GM23338 (cell line): ENCODE measurements at regions not wholly inside any gene's neighbourhood (a gene's known extent, or its start where the extent isn't known, plus 50 kb on each side); places are given as distances from the start of the nearest gene placed in this dataset.

Source experiments
- ATAC-seq: fragments of 200-7000 bp; cut with Tn5 transposase; 3 replicates; pipeline ENCODE4 v1.9.1; 2020
- DNase-seq: peaks from one replicate; pipeline ENCODE4 v3.0.0-alpha.2; 2015; ENCODE audit warnings: low spot score
- H2AFZ ChIP-seq: fragments of 200-600 bp; sonication (generic); 2 replicates; pipeline ENCODE4 v1.8.0; 2016; ENCODE audit warnings: antibody characterized with exemption, mild to moderate bottlenecking, moderate library complexity
- H3F3A ChIP-seq: fragments of 200-600 bp; sonication (generic); replicated peaks from 2 replicates; pipeline ENCODE4 v1.8.0; 2017; ENCODE audit warnings: antibody characterized with exemption, mixed run types, low read depth
- H3K27ac ChIP-seq: fragments of 200-600 bp; sonication (generic); 2 replicates; pipeline ENCODE4 v1.6.1; 2016; ENCODE audit warnings: low read depth
- H3K27me3 ChIP-seq: fragments of 200-600 bp; sonication (generic); 2 replicates; pipeline ENCODE4 v1.8.0; 2016; ENCODE audit warnings: mild to moderate bottlenecking, mixed run types, moderate library complexity; ENCODE audit not compliant: insufficient read depth
- H3K36me3 ChIP-seq: fragments of 200-600 bp; sonication (generic); 2 replicates; pipeline ENCODE4 v1.8.0; 2016; ENCODE audit warnings: mild to moderate bottlenecking; ENCODE audit not compliant: insufficient read depth
- H3K4me1 ChIP-seq: fragments of 200-600 bp; sonication (generic); 2 replicates; pipeline ENCODE4 v1.8.0; 2016; ENCODE audit warnings: mild to moderate bottlenecking, moderate library complexity; ENCODE audit not compliant: insufficient read depth
- H3K4me2 ChIP-seq: fragments of 200-600 bp; sonication (generic); 2 replicates; pipeline ENCODE4 v1.7.1; 2017; ENCODE audit warnings: mixed run types
- H3K4me3 ChIP-seq: fragments of 200-600 bp; sonication (generic); 2 replicates; pipeline ENCODE4 v1.6.1; 2016; ENCODE audit warnings: mixed run types
- H3K79me2 ChIP-seq: fragments of 200-600 bp; sonication (generic); replicated peaks from 2 replicates; pipeline ENCODE4 v1.8.0; 2017; ENCODE audit warnings: mild to moderate bottlenecking; ENCODE audit not compliant: insufficient read depth
- H3K9me2 ChIP-seq: fragments of 200-600 bp; sonication (generic); 2 replicates; pipeline ENCODE4 v1.8.0; 2017; ENCODE audit not compliant: insufficient read depth
- H4K20me1 ChIP-seq: fragments of 200-600 bp; sonication (generic); replicated peaks from 2 replicates; pipeline ENCODE4 v1.8.0; 2017; ENCODE audit warnings: mild to moderate bottlenecking; ENCODE audit not compliant: insufficient read depth
- H3K27ac Mint-ChIP-seq: 2 replicates; pipeline ENCODE4 v1.8.0; 2020; ENCODE audit warnings: inconsistent platforms, mild to moderate bottlenecking, moderate library complexity, mixed read lengths
- H3K27me3 Mint-ChIP-seq: 3 replicates; pipeline ENCODE4 v1.8.0; 2022; ENCODE audit warnings: low read depth, mild to moderate bottlenecking, moderate library complexity, mixed read lengths, inconsistent platforms; ENCODE audit not compliant: insufficient read depth, poor library complexity
- H3K36me3 Mint-ChIP-seq: 3 replicates; pipeline ENCODE4 v1.8.0; 2021; ENCODE audit warnings: low read depth, mild to moderate bottlenecking, inconsistent platforms, moderate library complexity, mixed read lengths
- H3K4me1 Mint-ChIP-seq: 3 replicates; pipeline ENCODE4 v1.8.0; 2020; ENCODE audit warnings: mild to moderate bottlenecking, inconsistent platforms, mixed read lengths
- H3K4me3 Mint-ChIP-seq: 3 replicates; pipeline ENCODE4 v1.8.0; 2021; ENCODE audit warnings: moderate library complexity, mild to moderate bottlenecking, inconsistent platforms, mixed read lengths
- H3K9me3 Mint-ChIP-seq: 3 replicates; pipeline ENCODE4 v1.8.0; 2020; ENCODE audit warnings: moderate library complexity, mild to moderate bottlenecking, inconsistent platforms, mixed read lengths
- CREB1 ChIP-seq: fragments of 250-450 bp; sonication (Bioruptor Pico); IDR thresholded peaks from 2 replicates; pipeline ENCODE4 v1.5.0; 2020; ENCODE audit warnings: low read depth, mild to moderate bottlenecking, moderate library complexity
- EZH2phosphoT487 ChIP-seq: fragments of 200-600 bp; sonication (generic); IDR thresholded peaks from one replicate; pipeline ENCODE4 v1.8.1; 2018; ENCODE audit warnings: antibody characterized with exemption; ENCODE audit not compliant: unreplicated experiment
- NANOG ChIP-seq: IDR thresholded peaks from 2 replicates; pipeline ENCODE4 v1.6.1; 2016; ENCODE audit warnings: antibody characterized with exemption, borderline replicate concordance
- POLR2AphosphoS5 ChIP-seq: IDR thresholded peaks from 2 replicates; pipeline ENCODE4 v1.6.1; 2016; ENCODE audit warnings: antibody characterized with exemption, low read depth
- ZNF114 ChIP-seq: fragments of 250-450 bp; sonication (Bioruptor Pico); IDR thresholded peaks from 2 replicates; pipeline ENCODE4 v1.5.0; 2020; ENCODE audit warnings: mild to moderate bottlenecking, moderate library complexity
- ZNF331 ChIP-seq: fragments of 250-450 bp; sonication (Bioruptor Pico); IDR thresholded peaks from 2 replicates; pipeline ENCODE4 v1.5.0; 2020; ENCODE audit warnings: low read depth, mild to moderate bottlenecking, moderate library complexity
- TF ChIP-seq, protein P1 (sequence below): IDR thresholded peaks from one replicate; pipeline ENCODE4 v1.6.1; 2018; ENCODE audit warnings: antibody characterized with exemption; ENCODE audit not compliant: unreplicated experiment
- TF ChIP-seq, protein P2 (sequence below), 2 experiments: fragments of 200-600 bp in 1 of 2; sonication (generic) in 1 of 2; conservative IDR thresholded peaks; 2 replicates each; pipeline versions ENCODE4 v1.5.1 to v1.6.1; 2016 to 2017; ENCODE audit warnings: antibody characterized with exemption in 2 of 2, low read depth in 2 of 2, mild to moderate bottlenecking in 2 of 2, moderate library complexity in 1 of 2
- TF ChIP-seq, protein P3 (sequence below): IDR thresholded peaks from 2 replicates; pipeline ENCODE4 v1.6.1; 2016; ENCODE audit warnings: antibody characterized with exemption
- TF ChIP-seq, protein P4 (sequence below): fragments of 250-450 bp; sonication (Bioruptor Pico); IDR thresholded peaks from 2 replicates; pipeline ENCODE4 v1.5.0; 2020; ENCODE audit warnings: mild to moderate bottlenecking, moderate library complexity

DNA sequence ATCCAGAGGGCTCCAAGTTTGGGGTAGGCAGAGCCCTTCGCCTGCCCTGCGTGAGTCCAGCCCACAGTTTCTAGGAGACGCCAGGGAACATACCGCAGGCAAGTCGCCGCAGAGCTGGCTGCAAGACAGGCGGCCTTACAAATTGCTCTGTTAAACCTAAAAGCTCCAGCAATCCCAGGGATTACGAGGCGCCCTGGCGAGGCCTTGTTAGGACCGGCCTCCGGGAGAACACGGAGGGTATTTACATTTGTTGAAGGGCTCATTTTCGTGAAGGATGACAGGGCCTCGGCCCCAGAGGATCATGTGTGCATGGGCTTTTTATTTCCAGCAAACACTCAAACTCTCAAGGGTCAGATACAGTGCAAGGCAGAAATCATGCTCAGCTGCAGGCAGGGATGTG, 77.6 kb upstream of the FOXF1 start (continued):
- TF ChIP-seq, protein P1, sequence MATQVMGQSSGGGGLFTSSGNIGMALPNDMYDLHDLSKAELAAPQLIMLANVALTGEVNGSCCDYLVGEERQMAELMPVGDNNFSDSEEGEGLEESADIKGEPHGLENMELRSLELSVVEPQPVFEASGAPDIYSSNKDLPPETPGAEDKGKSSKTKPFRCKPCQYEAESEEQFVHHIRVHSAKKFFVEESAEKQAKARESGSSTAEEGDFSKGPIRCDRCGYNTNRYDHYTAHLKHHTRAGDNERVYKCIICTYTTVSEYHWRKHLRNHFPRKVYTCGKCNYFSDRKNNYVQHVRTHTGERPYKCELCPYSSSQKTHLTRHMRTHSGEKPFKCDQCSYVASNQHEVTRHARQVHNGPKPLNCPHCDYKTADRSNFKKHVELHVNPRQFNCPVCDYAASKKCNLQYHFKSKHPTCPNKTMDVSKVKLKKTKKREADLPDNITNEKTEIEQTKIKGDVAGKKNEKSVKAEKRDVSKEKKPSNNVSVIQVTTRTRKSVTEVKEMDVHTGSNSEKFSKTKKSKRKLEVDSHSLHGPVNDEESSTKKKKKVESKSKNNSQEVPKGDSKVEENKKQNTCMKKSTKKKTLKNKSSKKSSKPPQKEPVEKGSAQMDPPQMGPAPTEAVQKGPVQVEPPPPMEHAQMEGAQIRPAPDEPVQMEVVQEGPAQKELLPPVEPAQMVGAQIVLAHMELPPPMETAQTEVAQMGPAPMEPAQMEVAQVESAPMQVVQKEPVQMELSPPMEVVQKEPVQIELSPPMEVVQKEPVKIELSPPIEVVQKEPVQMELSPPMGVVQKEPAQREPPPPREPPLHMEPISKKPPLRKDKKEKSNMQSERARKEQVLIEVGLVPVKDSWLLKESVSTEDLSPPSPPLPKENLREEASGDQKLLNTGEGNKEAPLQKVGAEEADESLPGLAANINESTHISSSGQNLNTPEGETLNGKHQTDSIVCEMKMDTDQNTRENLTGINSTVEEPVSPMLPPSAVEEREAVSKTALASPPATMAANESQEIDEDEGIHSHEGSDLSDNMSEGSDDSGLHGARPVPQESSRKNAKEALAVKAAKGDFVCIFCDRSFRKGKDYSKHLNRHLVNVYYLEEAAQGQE: no peak
- no peak for TF ChIP-seq ZNF114

DNA sequence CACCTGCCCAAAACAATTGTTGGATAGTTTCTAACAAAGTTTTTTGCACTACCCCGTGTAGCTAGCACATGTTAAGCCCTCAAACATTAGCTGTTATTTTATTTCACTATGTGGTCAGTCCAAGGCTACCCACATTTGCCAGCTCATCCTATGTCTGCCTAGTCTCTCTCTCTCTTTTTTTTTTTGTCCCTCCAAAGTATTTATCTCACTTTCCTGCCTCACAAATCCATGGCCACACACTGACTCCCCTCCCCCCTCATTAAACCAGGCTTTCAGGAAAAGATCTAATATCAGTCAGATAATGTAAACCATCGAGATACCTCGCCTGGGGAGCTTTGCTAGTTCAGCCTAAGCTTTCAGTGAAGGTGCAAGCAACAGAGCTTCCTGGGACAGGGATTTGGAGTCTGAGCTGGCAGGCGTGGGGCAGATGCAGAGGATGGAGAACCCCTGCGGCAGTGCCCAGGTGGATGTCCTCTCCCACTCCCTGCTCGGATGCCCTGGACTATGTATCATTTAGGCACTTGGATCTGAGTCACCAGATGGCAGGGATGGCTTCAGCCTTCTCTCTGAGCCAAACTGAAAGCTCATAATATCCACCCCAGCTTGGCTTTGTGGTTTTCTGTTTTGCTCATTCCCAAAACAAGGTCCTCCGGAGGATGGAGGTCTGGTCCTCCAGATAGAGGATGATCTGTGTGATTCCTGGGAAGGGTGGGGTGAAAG, 73.7 kb upstream of the FOXF1 start:
- no peaks in the 10 kb centered on the region for H3K36me3 ChIP-seq
- no peak for ATAC-seq
- no peaks in the 10 kb centered on the region for H3K4me1 ChIP-seq
- Mint-ChIP-seq H3K36me3 (no peaks in the 10 kb centered on the region), H3K4me3 (no peak overlapping the region), H3K27ac (no peak overlapping the region), H3K4me1 (no peaks in the 10 kb centered on the region), H3K9me3 (no peaks in the 10 kb centered on the region; the same call in 2 of the 3 replicates), H3K27me3 (peaks cover 6% of the 10 kb centered on the region)
- H3K27ac ChIP-seq: no peak overlapping the region
- H3K4me3 ChIP-seq: no peak overlapping the region
- no peaks in the 10 kb centered on the region for H4K20me1 ChIP-seq
- no peak overlapping the region for H2AFZ ChIP-seq
- H3K9me2 ChIP-seq: 0 out of 2 replicates have a peak, but pooled peaks cover 3% of the 10 kb centered on the region
- H3F3A ChIP-seq: no peaks in the 10 kb centered on the region
- no peaks in the 10 kb centered on the region for H3K79me2 ChIP-seq
- no peak overlapping the region for H3K4me2 ChIP-seq
- H3K27me3 ChIP-seq: no peaks in the 10 kb centered on the region
- no peak for DNase-seq
- TF ChIP-seq, protein P2, sequence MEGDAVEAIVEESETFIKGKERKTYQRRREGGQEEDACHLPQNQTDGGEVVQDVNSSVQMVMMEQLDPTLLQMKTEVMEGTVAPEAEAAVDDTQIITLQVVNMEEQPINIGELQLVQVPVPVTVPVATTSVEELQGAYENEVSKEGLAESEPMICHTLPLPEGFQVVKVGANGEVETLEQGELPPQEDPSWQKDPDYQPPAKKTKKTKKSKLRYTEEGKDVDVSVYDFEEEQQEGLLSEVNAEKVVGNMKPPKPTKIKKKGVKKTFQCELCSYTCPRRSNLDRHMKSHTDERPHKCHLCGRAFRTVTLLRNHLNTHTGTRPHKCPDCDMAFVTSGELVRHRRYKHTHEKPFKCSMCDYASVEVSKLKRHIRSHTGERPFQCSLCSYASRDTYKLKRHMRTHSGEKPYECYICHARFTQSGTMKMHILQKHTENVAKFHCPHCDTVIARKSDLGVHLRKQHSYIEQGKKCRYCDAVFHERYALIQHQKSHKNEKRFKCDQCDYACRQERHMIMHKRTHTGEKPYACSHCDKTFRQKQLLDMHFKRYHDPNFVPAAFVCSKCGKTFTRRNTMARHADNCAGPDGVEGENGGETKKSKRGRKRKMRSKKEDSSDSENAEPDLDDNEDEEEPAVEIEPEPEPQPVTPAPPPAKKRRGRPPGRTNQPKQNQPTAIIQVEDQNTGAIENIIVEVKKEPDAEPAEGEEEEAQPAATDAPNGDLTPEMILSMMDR (conservative IDR thresholded peaks at IDR 0.05; ENCODE audit: low read depth in 2 of 2): no peak
- TF ChIP-seq CREB1 (CRISPR knock-in tag) (no peak), ZNF114 (no peak), POLR2AphosphoS5 (no peak), EZH2phosphoT487 (no peak), NANOG (no peak), ZNF331 (CRISPR knock-in tag) (no peak)
- TF ChIP-seq, protein P3, sequence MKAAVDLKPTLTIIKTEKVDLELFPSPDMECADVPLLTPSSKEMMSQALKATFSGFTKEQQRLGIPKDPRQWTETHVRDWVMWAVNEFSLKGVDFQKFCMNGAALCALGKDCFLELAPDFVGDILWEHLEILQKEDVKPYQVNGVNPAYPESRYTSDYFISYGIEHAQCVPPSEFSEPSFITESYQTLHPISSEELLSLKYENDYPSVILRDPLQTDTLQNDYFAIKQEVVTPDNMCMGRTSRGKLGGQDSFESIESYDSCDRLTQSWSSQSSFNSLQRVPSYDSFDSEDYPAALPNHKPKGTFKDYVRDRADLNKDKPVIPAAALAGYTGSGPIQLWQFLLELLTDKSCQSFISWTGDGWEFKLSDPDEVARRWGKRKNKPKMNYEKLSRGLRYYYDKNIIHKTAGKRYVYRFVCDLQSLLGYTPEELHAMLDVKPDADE: no peak
- TF ChIP-seq, protein P4, sequence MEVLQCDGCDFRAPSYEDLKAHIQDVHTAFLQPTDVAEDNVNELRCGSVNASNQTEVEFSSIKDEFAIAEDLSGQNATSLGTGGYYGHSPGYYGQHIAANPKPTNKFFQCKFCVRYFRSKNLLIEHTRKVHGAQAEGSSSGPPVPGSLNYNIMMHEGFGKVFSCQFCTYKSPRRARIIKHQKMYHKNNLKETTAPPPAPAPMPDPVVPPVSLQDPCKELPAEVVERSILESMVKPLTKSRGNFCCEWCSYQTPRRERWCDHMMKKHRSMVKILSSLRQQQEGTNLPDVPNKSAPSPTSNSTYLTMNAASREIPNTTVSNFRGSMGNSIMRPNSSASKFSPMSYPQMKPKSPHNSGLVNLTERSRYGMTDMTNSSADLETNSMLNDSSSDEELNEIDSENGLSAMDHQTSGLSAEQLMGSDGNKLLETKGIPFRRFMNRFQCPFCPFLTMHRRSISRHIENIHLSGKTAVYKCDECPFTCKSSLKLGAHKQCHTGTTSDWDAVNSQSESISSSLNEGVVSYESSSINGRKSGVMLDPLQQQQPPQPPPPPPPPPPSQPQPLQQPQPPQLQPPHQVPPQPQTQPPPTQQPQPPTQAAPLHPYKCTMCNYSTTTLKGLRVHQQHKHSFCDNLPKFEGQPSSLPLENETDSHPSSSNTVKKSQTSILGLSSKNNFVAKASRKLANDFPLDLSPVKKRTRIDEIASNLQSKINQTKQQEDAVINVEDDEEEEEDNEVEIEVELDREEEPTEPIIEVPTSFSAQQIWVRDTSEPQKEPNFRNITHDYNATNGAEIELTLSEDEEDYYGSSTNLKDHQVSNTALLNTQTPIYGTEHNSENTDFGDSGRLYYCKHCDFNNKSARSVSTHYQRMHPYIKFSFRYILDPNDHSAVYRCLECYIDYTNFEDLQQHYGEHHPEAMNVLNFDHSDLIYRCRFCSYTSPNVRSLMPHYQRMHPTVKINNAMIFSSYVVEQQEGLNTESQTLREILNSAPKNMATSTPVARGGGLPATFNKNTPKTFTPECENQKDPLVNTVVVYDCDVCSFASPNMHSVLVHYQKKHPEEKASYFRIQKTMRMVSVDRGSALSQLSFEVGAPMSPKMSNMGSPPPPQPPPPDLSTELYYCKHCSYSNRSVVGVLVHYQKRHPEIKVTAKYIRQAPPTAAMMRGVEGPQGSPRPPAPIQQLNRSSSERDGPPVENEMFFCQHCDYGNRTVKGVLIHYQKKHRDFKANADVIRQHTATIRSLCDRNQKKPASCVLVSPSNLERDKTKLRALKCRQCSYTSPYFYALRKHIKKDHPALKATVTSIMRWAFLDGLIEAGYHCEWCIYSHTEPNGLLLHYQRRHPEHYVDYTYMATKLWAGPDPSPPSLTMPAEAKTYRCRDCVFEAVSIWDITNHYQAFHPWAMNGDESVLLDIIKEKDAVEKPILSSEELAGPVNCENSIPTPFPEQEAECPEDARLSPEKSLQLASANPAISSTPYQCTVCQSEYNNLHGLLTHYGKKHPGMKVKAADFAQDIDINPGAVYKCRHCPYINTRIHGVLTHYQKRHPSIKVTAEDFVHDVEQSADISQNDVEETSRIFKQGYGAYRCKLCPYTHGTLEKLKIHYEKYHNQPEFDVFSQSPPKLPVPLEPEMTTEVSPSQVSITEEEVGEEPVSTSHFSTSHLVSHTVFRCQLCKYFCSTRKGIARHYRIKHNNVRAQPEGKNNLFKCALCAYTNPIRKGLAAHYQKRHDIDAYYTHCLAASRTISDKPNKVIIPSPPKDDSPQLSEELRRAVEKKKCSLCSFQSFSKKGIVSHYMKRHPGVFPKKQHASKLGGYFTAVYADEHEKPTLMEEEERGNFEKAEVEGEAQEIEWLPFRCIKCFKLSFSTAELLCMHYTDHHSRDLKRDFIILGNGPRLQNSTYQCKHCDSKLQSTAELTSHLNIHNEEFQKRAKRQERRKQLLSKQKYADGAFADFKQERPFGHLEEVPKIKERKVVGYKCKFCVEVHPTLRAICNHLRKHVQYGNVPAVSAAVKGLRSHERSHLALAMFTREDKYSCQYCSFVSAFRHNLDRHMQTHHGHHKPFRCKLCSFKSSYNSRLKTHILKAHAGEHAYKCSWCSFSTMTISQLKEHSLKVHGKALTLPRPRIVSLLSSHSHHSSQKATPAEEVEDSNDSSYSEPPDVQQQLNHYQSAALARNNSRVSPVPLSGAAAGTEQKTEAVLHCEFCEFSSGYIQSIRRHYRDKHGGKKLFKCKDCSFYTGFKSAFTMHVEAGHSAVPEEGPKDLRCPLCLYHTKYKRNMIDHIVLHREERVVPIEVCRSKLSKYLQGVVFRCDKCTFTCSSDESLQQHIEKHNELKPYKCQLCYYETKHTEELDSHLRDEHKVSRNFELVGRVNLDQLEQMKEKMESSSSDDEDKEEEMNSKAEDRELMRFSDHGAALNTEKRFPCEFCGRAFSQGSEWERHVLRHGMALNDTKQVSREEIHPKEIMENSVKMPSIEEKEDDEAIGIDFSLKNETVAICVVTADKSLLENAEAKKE (CRISPR knock-in tag): no peak
